Tibial artery (tissue), 4 donors: ENCODE measurements at regions not wholly inside any gene's neighbourhood (a gene's known extent, or its start where the extent isn't known, plus 50 kb on each side); places are given as distances from the start of the nearest gene placed in this dataset.

Experiments used
- DNase-seq, 2 donors: peaks; one replicate each; pipeline ENCODE4 v3.0.0-alpha.2; 2019
- H3K27ac ChIP-seq, 2 donors: fragments of 200-600 bp; sonication (generic) in 1 of 2; 1 replicate in 1 of 2; 2 replicates in 1 of 2; pipeline ENCODE4 v1.5.1; 2018 to 2019; ENCODE audit warnings: mild to moderate bottlenecking in 1 of 2
- H3K27me3 ChIP-seq, 2 donors: fragments of 200-600 bp; sonication (generic) in 1 of 2; one replicate each; pipeline versions ENCODE4 v1.5.1 to v1.6.0; 2016 to 2019
- H3K36me3 ChIP-seq, 3 donors: fragments of 200-600 bp; sonication (generic) in 2 of 3; one replicate each; pipeline ENCODE4 v1.5.1; 2016 to 2019; ENCODE audit warnings: mild to moderate bottlenecking in 2 of 3
- H3K4me1 ChIP-seq, 4 donors: fragments of 200-600 bp; sonication (generic) in 2 of 4; 1 replicate in 3 of 4; 2 replicates in 1 of 4; pipeline ENCODE4 v1.5.1; 2016 to 2019
- H3K4me3 ChIP-seq, 2 donors: fragments of 200-600 bp; sonication (generic) in 1 of 2; 1 replicate in 1 of 2; 2 replicates in 1 of 2; pipeline ENCODE4 v1.5.1; 2018 to 2019; ENCODE audit warnings: mild to moderate bottlenecking in 2 of 2
- H3K9me3 ChIP-seq, 3 donors: fragments of 200-600 bp; sonication (generic) in 1 of 3; one replicate each; pipeline ENCODE4 v1.5.1; 2016 to 2019
- CTCF ChIP-seq, 2 experiments: fragments of 200-600 bp in 1 of 2; fragments of 450-650 bp in 1 of 2; IDR thresholded peaks; one replicate each; pipeline ENCODE4 v1.5.1; 2017 to 2019; ENCODE audit warnings: antibody characterized with exemption in 2 of 2, mild to moderate bottlenecking in 1 of 2, moderate library complexity in 1 of 2
- intact Hi-C: fragments of 100-400 bp; cut with DNase I; formaldehyde crosslinking; loops from one replicate; pipeline ENCODE4 v1.15.0; 2023; ENCODE audit warnings: low total_unique reads

- H3K4me1 ChIP-seq: no peaks in the 10 kb centered on the region
- no peak for TF ChIP-seq CTCF (IDR thresholded peaks at IDR 0.05)
- no peak overlapping the region for H3K4me3 ChIP-seq
- no peak overlapping the region for H3K27ac ChIP-seq
- peaks cover 0 to 9% (median 0%) of the 10 kb centered on the region in 3 donors for H3K9me3 ChIP-seq
- no peaks in the 10 kb centered on the region for H3K36me3 ChIP-seq
- intact Hi-C loops: no loop called here
- no peaks in the 10 kb centered on the region for H3K27me3 ChIP-seq
- no peak for DNase-seq
Measured at GRCh38 chrX:25072247-25072646, 56.5 kb upstream of the ARX start.

- intact Hi-C loops: no loop called here
- no peak for DNase-seq
Measured at GRCh38 chrX:25070038-25070437, 54.3 kb upstream of the ARX start.

GRCh38 chrX:25069209-25069608 is 53.4 kb upstream of the ARX start:
- Histone ChIP-seq H3K27ac (no peak overlapping the region), H3K36me3 (no peaks in the 10 kb centered on the region), H3K27me3 (no peaks in the 10 kb centered on the region), H3K4me3 (no peak overlapping the region), H3K4me1 (no peaks in the 10 kb centered on the region), H3K9me3 (peaks cover 0 to 9% (median 0%) of the 10 kb centered on the region in 3 donors)
- intact Hi-C loops: no loop called here
- no peak for DNase-seq
- no peak for TF ChIP-seq CTCF (IDR thresholded peaks at IDR 0.05)

More at GRCh38 chrX:25070038-25070437, 54.3 kb upstream of the ARX start:
- H3K4me3 ChIP-seq: no peak overlapping the region
- no peaks in the 10 kb centered on the region for H3K4me1 ChIP-seq
- H3K9me3 ChIP-seq: peaks cover 0 to 9% (median 0%) of the 10 kb centered on the region in 3 donors
- H3K27me3 ChIP-seq: no peaks in the 10 kb centered on the region
- TF ChIP-seq CTCF (IDR thresholded peaks at IDR 0.05): no peak
- H3K36me3 ChIP-seq: no peaks in the 10 kb centered on the region
- H3K27ac ChIP-seq: no peak overlapping the region

- Histone ChIP-seq H3K36me3 (no peaks in the 10 kb centered on the region), H3K4me1 (no peaks in the 10 kb centered on the region), H3K27ac (no peak overlapping the region), H3K27me3 (no peaks in the 10 kb centered on the region), H3K4me3 (no peak overlapping the region), H3K9me3 (peaks cover 0 to 9% (median 0%) of the 10 kb centered on the region in 3 donors)
- TF ChIP-seq CTCF (IDR thresholded peaks at IDR 0.05): no peak
- intact Hi-C loops: no loop called here
- no peak for DNase-seq
Measured at GRCh38 chrX:25068340-25068739, 52.6 kb upstream of the ARX start.

- Histone ChIP-seq H3K36me3 (no peaks in the 10 kb centered on the region), H3K27me3 (no peaks in the 10 kb centered on the region), H3K27ac (no peak overlapping the region), H3K9me3 (peaks cover 0 to 9% (median 0%) of the 10 kb centered on the region in 3 donors), H3K4me1 (no peaks in the 10 kb centered on the region), H3K4me3 (no peak overlapping the region)
- DNase-seq: no peak
- no peak for TF ChIP-seq CTCF (IDR thresholded peaks at IDR 0.05)
- intact Hi-C loops: no loop called here
Measured at GRCh38 chrX:25067271-25068172, 51.8 kb upstream of the ARX start.
